SK-N-MC (cell line): ENCODE measurements at regions not wholly inside any gene's neighbourhood (a gene's known extent, or its start where the extent isn't known, plus 50 kb on each side); places are given as distances from the start of the nearest gene placed in this dataset.
"Not testable (repeated sequence)": the region's sequence is repeated elsewhere in the genome, so short reads cannot be mapped to it uniquely, and the experiment has no call there.

ENCODE experiments used
- EZH2 ChIP-seq: fragments of 200-600 bp; sonication (generic); IDR thresholded peaks from one replicate; pipeline ENCODE4 v1.6.1; 2017; ENCODE audit warnings: antibody characterized with exemption
- POLR2AphosphoS5 ChIP-seq: IDR thresholded peaks from 2 replicates; pipeline ENCODE4 v1.6.1; 2012; ENCODE audit warnings: mild to moderate bottlenecking, low read depth, low read length, borderline replicate concordance

GRCh38 chr15:96666979-96667378 is 336.5 kb downstream of the NR2F2 start:
- TF ChIP-seq EZH2, POLR2AphosphoS5: not testable (repeated sequence)
